Mucosa of rectum (tissue), 2 donors: ENCODE measurements at regions not wholly inside any gene's neighbourhood (a gene's known extent, or its start where the extent isn't known, plus 50 kb on each side); places are given as distances from the start of the nearest gene placed in this dataset.

Experiments used
- H3K27ac ChIP-seq, 2 donors: one replicate each; pipeline ENCODE4 v1.7.0; 2013; ENCODE audit warnings: inconsistent platforms in 2 of 2, low read depth in 2 of 2, low read length in 2 of 2
- H3K27me3 ChIP-seq, 2 donors: one replicate each; pipeline ENCODE4 v1.7.0; 2013; ENCODE audit warnings: low read length in 2 of 2; ENCODE audit not compliant: control insufficient read depth in 2 of 2, insufficient read depth in 2 of 2
- H3K36me3 ChIP-seq, 2 donors: one replicate each; pipeline ENCODE4 v1.7.0; 2013; ENCODE audit warnings: low read length in 2 of 2; ENCODE audit not compliant: control insufficient read depth in 2 of 2, insufficient read depth in 2 of 2
- H3K4me1 ChIP-seq, 2 donors: one replicate each; pipeline ENCODE4 v1.7.0; 2013; ENCODE audit warnings: low read length in 2 of 2, mild to moderate bottlenecking in 1 of 2; ENCODE audit not compliant: control insufficient read depth in 2 of 2, insufficient read depth in 2 of 2
- H3K4me3 ChIP-seq, 2 donors: one replicate each; pipeline ENCODE4 v1.7.0; 2013; ENCODE audit warnings: low read length in 2 of 2
- H3K9ac ChIP-seq, 2 donors: one replicate each; pipeline ENCODE4 v1.7.0; 2013; ENCODE audit warnings: low read length in 2 of 2, low read depth in 1 of 2, mild to moderate bottlenecking in 1 of 2
- H3K9me3 ChIP-seq, 2 donors: one replicate each; pipeline ENCODE4 v1.7.0; 2013; ENCODE audit warnings: low read length in 2 of 2; ENCODE audit not compliant: control insufficient read depth in 2 of 2
- donor health status: healthy.
- donor health status: Normal muscosa, but diverticular disease.

- no peak overlapping the region for H3K4me3 ChIP-seq
- no peaks in the 10 kb centered on the region for H3K4me1 ChIP-seq
- H3K36me3 ChIP-seq: no peaks in the 10 kb centered on the region
- H3K9ac ChIP-seq: no peak overlapping the region
- H3K9me3 ChIP-seq: no peaks in the 10 kb centered on the region
- no peak overlapping the region for H3K27ac ChIP-seq
- H3K27me3 ChIP-seq: no peaks in the 10 kb centered on the region
Measured at GRCh38 chr5:159385536-159385935, 55.2 kb upstream of the IL12B start.

DNA sequence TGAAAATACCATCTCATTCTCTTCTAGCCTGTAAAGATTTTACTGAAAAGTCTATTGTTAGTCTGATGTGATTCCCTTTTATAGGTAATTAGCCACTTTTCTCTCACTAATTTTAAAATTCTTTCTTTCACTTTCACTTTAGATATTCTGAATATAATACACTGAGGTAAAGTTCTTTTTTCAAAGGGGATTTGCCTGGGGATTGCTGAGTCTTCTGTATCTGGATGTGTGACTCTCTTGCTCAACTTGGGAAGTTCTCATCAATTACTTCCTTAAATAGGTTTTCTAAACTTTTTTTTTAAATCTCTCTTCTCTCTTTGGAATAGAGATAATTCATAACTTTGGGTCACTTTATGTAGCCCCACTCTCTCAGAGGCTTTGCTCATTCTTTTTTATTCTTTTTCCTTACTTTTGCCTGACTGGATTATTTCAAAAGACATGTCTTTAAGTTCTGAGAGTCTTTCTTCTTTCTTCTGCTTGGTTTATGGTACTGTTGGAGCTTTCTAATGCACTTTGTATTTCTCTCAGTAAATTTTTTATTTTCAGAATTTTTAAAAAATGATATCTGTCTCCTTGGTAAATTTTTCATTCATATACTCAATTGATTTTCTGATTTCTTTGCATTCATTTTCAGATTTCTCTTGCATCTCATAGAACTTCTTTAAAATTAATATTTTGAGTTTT lies 55.9 kb upstream of the IL12B start:
- H3K27me3 ChIP-seq: no peaks in the 10 kb centered on the region
- no peaks in the 10 kb centered on the region for H3K36me3 ChIP-seq
- no peak overlapping the region for H3K27ac ChIP-seq
- H3K9me3 ChIP-seq: no peaks in the 10 kb centered on the region
- H3K4me1 ChIP-seq: no peaks in the 10 kb centered on the region
- no peak overlapping the region for H3K9ac ChIP-seq
- H3K4me3 ChIP-seq: no peak overlapping the region

DNA sequence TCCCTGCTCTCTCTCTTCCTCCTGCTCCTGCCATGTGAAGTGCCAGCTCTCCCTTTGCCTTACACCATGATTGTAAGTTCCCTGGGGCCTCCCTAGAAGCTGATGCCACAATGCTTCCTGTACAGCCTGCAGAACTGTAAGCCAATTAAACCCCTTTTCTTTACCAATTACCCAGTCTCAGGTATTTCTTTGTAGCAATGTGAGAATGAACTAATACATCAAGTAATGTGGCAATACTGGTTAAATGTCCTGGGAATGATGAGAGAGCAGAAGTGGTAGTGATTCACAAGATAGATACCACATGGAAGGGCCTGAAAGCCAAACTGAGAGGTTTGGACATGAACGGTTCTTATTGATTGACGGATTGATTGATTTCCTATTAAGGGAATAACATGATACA lies 62.6 kb upstream of the IL12B start:
- no peaks in the 10 kb centered on the region for H3K27me3 ChIP-seq
- no peak overlapping the region for H3K27ac ChIP-seq
- no peaks in the 10 kb centered on the region for H3K36me3 ChIP-seq
- H3K4me1 ChIP-seq: no peaks in the 10 kb centered on the region
- no peak overlapping the region for H3K4me3 ChIP-seq
- H3K9ac ChIP-seq: no peak overlapping the region
- no peaks in the 10 kb centered on the region for H3K9me3 ChIP-seq

GRCh38 chr5:159393854-159394274 lies 63.6 kb upstream of the IL12B start:
- no peaks in the 10 kb centered on the region for H3K36me3 ChIP-seq
- H3K27ac ChIP-seq: no peak overlapping the region
- H3K9me3 ChIP-seq: no peaks in the 10 kb centered on the region
- H3K4me3 ChIP-seq: no peak overlapping the region
- H3K9ac ChIP-seq: no peak overlapping the region
- H3K27me3 ChIP-seq: no peaks in the 10 kb centered on the region
- no peaks in the 10 kb centered on the region for H3K4me1 ChIP-seq

DNA sequence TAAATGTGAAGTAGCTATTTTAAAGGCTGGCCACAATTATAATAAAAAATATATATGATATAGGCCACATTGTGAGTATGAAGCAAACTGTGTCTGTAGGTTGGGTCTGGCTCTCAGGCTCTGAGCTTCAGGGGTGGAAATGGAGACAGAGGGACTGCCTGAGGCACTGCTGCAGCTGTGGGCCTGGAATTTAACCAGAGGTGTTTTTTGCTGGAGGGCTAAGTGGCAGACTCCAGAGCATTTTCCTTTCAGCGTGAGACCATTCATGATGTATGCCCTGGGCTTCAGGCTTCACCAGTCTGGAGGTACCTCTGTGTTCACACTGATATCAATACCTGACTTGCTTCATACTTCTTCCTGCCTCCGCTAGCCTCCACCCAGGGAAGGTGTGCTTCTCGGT lies 64.9 kb upstream of the IL12B start:
- Histone ChIP-seq H3K9ac (no peak overlapping the region), H3K9me3 (no peaks in the 10 kb centered on the region), H3K36me3 (no peaks in the 10 kb centered on the region), H3K4me1 (no peaks in the 10 kb centered on the region), H3K27me3 (no peaks in the 10 kb centered on the region), H3K27ac (no peak overlapping the region), H3K4me3 (no peak overlapping the region)

DNA sequence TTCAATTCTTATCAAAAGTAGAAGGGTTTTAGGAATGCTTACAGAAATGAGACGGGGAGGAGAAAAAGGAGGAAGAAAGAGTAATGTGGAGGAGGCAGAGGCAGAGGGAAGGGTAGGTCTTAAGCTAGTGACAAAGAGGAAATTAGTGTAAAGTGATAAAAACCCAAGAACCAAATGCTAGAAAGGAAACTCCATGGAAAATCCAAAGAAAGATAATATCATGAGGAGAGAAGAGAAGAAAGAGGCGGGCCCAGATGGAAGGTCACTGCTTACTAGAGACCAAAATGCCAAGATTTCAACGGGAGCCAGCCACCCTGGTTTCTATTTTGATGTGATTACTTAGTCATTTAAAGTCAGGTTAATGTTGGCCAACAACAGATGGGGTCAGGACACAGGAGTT lies 68.6 kb upstream of the IL12B start:
- Histone ChIP-seq H3K9ac (no peak overlapping the region), H3K27ac (no peak overlapping the region), H3K36me3 (no peaks in the 10 kb centered on the region), H3K27me3 (no peaks in the 10 kb centered on the region), H3K4me3 (no peak overlapping the region), H3K4me1 (no peaks in the 10 kb centered on the region), H3K9me3 (no peaks in the 10 kb centered on the region)

- Histone ChIP-seq H3K9ac (no peak overlapping the region), H3K9me3 (no peaks in the 10 kb centered on the region), H3K27ac (no peak overlapping the region), H3K27me3 (peaks cover 0 to 3% of the 10 kb centered on the region in 2 donors), H3K36me3 (no peaks in the 10 kb centered on the region), H3K4me3 (no peak overlapping the region), H3K4me1 (no peaks in the 10 kb centered on the region)
Measured at GRCh38 chr5:159400476-159400875, 70.2 kb upstream of the IL12B start.

DNA sequence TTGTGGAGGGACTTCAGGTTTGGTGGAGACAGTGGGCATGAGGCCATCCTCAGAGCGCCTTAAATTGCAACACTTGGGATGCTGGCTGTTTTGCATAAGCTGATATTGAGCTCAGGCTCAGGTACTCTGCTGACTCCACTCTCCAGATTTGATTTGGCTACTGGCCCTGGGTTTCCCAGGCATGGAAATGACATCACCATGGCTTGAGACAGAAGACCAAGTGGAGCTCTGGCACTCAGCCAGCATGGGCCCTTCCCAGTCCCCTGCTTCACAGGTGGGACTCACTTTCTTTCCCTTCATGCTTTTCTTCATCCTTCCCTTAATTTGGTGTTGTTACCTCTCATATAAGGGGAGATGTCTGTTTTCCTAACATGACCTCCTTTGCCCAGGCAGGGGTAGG lies 72.0 kb upstream of the IL12B start:
- H3K36me3 ChIP-seq: no peaks in the 10 kb centered on the region
- no peak overlapping the region for H3K4me3 ChIP-seq
- no peak overlapping the region for H3K9ac ChIP-seq
- H3K4me1 ChIP-seq: no peaks in the 10 kb centered on the region
- no peaks in the 10 kb centered on the region for H3K9me3 ChIP-seq
- H3K27me3 ChIP-seq: peaks cover 0 to 3% of the 10 kb centered on the region in 2 donors
- H3K27ac ChIP-seq: no peak overlapping the region

DNA sequence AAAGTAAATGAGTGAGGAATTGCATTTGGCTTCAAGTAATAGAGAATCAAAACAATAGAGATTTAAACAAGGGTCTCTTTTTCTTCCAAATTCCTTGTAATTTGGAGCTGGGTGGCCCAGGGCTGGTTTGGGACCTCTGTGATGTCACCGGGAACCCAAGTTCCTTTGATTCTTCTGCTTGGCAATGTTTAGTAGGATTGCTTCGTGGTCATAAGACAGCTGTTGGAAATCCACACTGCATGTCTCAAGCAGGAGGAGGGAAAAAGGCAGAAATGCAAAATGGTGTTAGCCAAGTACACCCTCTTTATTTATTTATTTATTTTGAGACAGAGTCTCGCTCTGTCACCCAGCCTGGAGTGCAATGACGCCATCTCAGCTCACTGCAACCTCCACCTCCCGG lies 72.6 kb upstream of the IL12B start:
- H3K36me3 ChIP-seq: no peaks in the 10 kb centered on the region
- no peak overlapping the region for H3K27ac ChIP-seq
- no peak overlapping the region for H3K9ac ChIP-seq
- no peak overlapping the region for H3K4me3 ChIP-seq
- peaks cover 0 to 3% of the 10 kb centered on the region in 2 donors for H3K27me3 ChIP-seq
- H3K4me1 ChIP-seq: no peaks in the 10 kb centered on the region
- H3K9me3 ChIP-seq: no peaks in the 10 kb centered on the region

- Histone ChIP-seq H3K27ac (no peak overlapping the region), H3K4me3 (no peak overlapping the region), H3K4me1 (no peaks in the 10 kb centered on the region), H3K36me3 (no peaks in the 10 kb centered on the region), H3K27me3 (peaks cover 0 to 3% of the 10 kb centered on the region in 2 donors), H3K9me3 (no peaks in the 10 kb centered on the region), H3K9ac (no peak overlapping the region)
Measured at GRCh38 chr5:159403906-159404681, 73.8 kb upstream of the IL12B start.
